ENCODE measurements at regions not wholly inside any gene's neighbourhood (a gene's known extent, or its start where the extent isn't known, plus 50 kb on each side); places are given as distances from the start of the nearest gene placed in this dataset.

DNA sequence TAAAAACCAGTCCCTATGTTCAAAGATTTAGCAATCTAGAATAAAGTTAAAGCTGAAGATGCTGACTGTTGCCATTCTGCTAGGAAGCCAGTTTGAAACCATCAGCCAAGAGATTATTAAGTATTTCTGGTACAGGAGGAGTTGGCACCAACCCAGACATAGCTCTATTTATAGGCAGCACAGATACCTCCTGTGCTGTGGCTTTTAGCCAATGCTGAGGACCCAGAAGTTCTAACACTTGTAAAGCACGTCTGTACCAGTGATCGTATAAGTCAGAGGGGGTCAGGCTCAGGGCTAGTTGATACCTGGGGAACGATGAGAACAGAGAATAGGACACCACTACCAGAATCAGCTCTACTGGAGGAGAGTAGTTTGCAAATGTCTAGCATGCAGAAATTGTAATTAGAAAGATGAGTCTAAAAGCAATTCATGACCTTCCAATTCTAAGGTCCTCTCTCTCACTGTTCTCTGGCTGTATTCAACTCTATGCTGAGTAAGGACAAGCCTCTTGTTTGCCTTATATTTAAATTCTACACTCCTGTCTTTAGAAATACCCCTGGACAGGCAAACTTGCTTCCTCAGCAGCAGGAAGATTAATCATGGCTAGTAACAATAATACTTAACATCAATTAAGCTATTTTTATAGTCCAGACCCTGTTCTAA lies 96.8 kb upstream of the PALMD start:
- TF ChIP-seq PATZ1 (CRISPR knock-in tag; IDR thresholded peaks at IDR 0.05; ENCODE audit: borderline replicate concordance) = no peak
- TF ChIP-seq TOX (CRISPR knock-in tag; IDR thresholded peaks at IDR 0.05; ENCODE audit: borderline replicate concordance) = no peak
- no peak for TF ChIP-seq OSR1 (CRISPR knock-in tag; IDR thresholded peaks at IDR 0.05)
- no peak for TF ChIP-seq RARB (CRISPR knock-in tag; IDR thresholded peaks at IDR 0.05)
- TF ChIP-seq ESRRG (CRISPR knock-in tag; IDR thresholded peaks at IDR 0.05) = no peak

All from SK-N-SH treated with all-trans-retinoic acid at 6 μM for 48 hours (cell line).